GM12872 (cell line): ENCODE measurements at regions not wholly inside any gene's neighbourhood (a gene's known extent, or its start where the extent isn't known, plus 50 kb on each side); places are given as distances from the start of the nearest gene placed in this dataset.

Source experiments
- TF ChIP-seq, protein P1 (sequence below): IDR thresholded peaks from 3 replicates; pipeline ENCODE4 v1.5.1; 2011; ENCODE audit warnings: low read depth, mild to moderate bottlenecking, low read length, moderate library complexity; ENCODE audit not compliant: insufficient read depth

DNA sequence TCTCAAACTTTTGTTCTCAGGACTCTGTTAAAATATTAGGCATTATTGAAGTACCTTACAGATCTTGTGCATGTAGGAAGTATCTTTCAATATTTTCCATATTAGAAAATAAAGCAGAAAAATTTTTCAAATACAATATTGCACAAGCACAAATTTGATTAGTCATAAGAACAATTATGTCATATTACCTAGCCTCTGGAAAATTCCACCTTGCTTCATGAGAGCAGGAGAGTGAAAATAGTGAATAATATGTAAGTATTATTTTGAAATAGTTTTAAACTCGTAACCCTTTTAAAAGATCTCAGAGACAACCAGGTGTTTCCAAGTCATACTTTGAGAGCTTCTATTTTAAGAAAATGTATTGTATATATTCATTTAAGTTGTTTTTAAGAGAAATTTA, 1672.9 kb upstream of the ACO1 start:
- TF ChIP-seq, protein P1, sequence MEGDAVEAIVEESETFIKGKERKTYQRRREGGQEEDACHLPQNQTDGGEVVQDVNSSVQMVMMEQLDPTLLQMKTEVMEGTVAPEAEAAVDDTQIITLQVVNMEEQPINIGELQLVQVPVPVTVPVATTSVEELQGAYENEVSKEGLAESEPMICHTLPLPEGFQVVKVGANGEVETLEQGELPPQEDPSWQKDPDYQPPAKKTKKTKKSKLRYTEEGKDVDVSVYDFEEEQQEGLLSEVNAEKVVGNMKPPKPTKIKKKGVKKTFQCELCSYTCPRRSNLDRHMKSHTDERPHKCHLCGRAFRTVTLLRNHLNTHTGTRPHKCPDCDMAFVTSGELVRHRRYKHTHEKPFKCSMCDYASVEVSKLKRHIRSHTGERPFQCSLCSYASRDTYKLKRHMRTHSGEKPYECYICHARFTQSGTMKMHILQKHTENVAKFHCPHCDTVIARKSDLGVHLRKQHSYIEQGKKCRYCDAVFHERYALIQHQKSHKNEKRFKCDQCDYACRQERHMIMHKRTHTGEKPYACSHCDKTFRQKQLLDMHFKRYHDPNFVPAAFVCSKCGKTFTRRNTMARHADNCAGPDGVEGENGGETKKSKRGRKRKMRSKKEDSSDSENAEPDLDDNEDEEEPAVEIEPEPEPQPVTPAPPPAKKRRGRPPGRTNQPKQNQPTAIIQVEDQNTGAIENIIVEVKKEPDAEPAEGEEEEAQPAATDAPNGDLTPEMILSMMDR: no peak

DNA sequence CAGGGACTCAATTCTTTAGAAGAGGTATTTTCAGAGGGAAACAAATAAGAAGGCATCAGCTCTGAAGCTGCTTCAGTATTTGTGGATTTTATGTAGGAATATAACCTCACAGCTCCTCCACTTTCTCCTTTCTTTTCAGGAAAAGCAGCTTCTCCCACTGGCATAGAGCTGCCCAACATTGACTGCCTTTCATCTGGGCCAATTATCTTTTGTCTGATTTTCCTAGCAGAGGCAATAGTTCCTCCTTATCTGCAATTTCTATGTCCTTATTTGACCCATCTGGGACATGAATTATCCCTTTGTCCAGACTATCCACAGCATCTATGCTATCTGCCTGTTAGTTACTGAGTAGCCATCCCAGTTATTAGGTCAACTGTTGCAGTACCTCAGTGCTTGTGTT, 1671.2 kb upstream of the ACO1 start:
- TF ChIP-seq, protein P1: no peak

GRCh38 chr9:30714389-30714788, 1670.1 kb upstream of the ACO1 start:
- TF ChIP-seq, protein P1: no peak

- TF ChIP-seq, protein P1: no peak
Observed at GRCh38 chr9:30718483-30718882, 1666.0 kb upstream of the ACO1 start.

DNA sequence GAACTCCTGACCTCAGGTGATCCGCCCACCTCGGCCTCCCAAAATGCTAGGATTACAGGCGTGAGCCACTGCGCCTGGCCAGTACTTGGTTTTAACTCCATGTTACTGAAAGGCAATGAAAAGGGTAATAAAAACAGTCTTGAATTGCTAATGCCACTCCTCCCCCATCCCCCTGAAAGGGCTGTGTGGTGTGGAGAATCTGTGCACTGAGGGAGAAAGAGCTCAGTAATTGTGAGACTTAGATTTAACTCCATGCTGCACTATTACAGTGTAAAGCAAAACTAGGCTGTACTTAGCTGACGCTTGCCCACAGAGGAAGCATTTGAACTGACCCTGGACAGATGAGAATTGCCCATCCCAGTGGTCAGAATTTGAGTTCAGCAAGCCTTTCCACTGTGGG, 1662.4 kb upstream of the ACO1 start:
- TF ChIP-seq, protein P1: no peak

- TF ChIP-seq, protein P1: no peak
Observed at GRCh38 chr9:30723656-30724055, 1660.8 kb upstream of the ACO1 start.

GRCh38 chr9:30732060-30732459, 1652.4 kb upstream of the ACO1 start:
- TF ChIP-seq, protein P1: peak; percentile 18; the same call in 1 of the 3 replicates

DNA sequence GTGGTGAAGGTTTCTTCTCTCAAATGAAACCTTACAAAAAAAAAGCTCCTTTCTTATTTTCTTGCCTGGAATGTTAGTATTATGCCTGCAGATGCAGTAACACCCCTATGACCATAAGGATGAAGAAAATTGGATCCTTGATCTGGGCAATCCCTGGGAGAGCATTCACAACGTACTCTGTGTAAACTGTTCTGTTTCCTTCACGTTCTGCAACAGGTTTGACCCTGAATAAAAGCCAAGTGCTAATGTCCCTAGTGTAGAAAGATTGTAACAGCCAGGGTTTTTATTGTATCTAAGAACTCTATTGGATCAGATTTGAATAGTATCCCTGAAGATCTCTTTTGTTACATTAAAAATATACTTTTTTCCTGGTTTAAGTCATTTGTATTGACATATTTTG, 1639.6 kb upstream of the ACO1 start:
- TF ChIP-seq, protein P1: no peak
